ENCODE measurements at regions not wholly inside any gene's neighbourhood (a gene's known extent, or its start where the extent isn't known, plus 50 kb on each side); places are given as distances from the start of the nearest gene placed in this dataset.
"Not testable (repeated sequence)": the region's sequence is repeated elsewhere in the genome, so short reads cannot be mapped to it uniquely, and the experiment has no call there.

DNA sequence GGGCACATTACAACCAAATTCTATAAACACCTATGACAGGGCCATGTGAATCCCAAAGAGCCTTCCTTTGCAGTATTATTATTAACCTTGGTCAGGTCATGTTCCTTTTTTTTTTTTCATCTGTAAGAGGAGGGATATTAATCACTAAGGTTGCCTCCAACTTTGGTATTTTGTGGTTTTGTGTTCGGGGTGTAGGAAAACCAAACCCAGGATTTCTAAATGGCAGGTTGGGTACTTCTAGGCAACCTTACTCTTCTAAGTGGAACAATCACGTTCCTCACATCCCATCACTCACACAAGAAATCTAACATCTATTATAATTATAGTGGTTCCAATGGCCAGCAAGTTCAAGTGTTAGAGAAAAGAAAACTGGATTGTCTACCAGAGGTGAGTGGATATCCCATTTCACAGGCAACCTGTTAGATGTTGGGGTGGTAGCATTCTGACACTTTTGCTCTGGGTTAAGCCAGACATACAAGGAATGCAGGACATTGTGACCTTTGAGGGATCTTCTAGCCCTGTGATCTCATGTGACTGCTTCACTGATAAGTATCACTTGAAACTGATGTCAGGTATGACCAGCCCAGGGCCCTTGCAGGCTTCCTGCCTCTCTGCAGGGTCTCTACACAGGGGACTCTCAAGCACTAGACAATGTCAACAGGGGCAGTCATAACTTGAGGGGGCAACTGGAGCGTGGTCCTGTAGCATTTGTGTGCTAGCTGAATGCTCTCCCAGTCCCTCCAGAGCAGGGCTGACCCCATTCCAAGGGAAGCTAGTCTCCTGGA, 126.2 kb upstream of the VLDLR start:
- DNase-seq (ENCODE audit: low read depth in 2 of 2): no peak

- no peak for DNase-seq (ENCODE audit: low read depth in 2 of 2)
Measured at GRCh38 chr9:2496169-2496568, 125.4 kb upstream of the VLDLR start.

- DNase-seq (ENCODE audit: low read depth in 2 of 2): no peak
Measured at GRCh38 chr9:2496934-2497333, 124.7 kb upstream of the VLDLR start.

DNA sequence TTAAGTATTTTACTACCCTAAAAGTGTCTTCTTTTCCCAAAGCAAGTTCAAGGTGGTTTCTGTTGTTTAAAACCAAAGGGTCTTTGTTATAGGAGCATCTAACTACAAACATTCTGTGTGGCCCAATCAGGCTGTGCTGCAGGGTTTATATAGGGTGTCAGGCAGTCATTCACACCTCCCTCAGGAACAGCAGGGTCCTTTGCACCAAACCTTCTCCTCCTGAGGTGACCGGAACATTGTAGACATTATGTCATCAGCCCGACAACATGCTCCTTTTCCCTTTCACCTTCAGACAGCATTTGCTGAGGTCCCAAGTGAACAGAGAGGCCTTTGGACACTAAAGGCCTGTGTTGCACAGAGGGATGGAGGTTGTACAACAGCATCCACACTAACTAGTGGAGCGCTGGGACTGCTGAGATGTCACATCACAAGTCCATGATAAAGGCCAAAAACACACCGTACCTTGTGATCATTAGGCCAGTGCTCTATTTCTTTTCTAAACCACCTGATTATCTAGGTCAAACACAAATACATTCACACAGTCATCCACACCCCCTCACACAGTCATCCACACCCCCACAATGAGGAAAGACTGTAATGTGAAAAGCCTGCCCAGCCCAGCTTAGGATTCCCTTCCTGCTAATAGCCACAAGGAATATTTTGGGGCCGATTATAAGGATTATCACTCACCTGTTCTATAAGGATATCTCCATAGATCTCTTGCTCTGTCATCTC, 123.8 kb upstream of the VLDLR start:
- DNase-seq (ENCODE audit: low read depth in 2 of 2): no peak

- DNase-seq (ENCODE audit: low read depth in 2 of 2): no peak
Measured at GRCh38 chr9:2502210-2502609, 119.4 kb upstream of the VLDLR start.

- DNase-seq (ENCODE audit: low read depth in 2 of 2): no peak
Measured at GRCh38 chr9:2502760-2503159, 118.8 kb upstream of the VLDLR start.

- no peak for DNase-seq (ENCODE audit: low read depth in 2 of 2)
Measured at GRCh38 chr9:2506321-2506720, 115.3 kb upstream of the VLDLR start.

GRCh38 chr9:2523591-2523990, 98.0 kb upstream of the VLDLR start:
- no peak for DNase-seq (ENCODE audit: low read depth in 2 of 2)

DNA sequence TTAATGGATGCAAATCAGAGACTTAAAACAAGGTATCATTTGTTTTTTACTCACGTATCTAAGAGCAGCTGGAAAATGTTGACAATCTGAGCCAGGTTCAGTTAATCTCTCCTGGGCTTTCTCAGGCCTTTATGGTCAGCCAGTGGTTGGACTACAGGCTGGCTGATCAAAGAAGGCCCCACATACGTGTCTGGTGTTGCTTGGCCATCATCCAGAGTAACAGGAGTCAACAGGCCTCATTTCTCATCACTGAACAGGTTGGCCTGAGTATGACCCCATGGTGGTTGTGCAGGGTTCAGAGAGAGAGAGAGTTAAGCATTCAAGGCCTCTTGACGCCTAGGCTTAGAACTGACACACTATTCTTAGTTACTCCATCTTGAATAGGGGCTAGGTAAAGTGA, 97.0 kb upstream of the VLDLR start:
- DNase-seq (ENCODE audit: low read depth in 2 of 2): no peak

DNA sequence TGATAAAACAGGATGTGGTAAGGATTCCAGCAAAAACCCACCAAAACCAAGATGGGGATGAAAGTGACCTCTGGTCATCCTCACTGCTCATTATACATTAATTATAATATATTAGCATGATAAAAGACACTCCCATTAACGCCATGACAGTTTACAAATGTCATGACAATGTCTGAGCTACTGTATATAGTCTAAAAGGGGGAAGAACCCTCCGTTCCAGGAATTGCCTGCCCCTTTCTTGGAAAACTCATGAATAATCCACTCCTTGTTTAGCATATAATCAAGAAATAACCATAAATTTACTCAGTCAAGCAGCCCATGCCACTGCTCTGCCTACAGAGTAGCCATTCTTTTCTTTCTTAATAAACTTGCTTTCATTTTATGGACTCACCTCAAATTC, 96.4 kb upstream of the VLDLR start:
- no peak for DNase-seq (ENCODE audit: low read depth in 2 of 2)

GRCh38 chr9:2526071-2526828, 95.3 kb upstream of the VLDLR start:
- DNase-seq (ENCODE audit: low read depth in 2 of 2): no peak

- DNase-seq (ENCODE audit: low read depth in 2 of 2): no peak
Measured at GRCh38 chr9:2531481-2531880, 90.1 kb upstream of the VLDLR start.

DNA sequence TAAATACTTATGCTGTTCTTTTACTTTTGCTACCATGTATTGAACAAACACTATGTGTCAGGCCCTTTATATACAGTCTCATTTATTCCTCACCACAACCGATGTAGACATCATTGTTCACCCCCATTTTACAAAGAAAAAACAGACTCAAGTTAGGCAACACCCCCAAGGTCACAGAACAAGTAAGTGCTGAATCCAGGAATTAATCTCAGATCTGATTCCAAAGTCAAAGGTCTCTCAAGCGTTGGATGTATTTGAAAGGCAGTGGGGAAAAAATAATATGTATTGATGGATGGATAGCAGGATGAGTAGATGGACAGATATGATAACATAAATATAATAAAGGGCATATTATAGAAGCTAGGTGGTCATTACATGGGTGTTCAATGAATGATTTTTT, 85.1 kb upstream of the VLDLR start:
- no peak for DNase-seq (ENCODE audit: low read depth in 2 of 2)

DNA sequence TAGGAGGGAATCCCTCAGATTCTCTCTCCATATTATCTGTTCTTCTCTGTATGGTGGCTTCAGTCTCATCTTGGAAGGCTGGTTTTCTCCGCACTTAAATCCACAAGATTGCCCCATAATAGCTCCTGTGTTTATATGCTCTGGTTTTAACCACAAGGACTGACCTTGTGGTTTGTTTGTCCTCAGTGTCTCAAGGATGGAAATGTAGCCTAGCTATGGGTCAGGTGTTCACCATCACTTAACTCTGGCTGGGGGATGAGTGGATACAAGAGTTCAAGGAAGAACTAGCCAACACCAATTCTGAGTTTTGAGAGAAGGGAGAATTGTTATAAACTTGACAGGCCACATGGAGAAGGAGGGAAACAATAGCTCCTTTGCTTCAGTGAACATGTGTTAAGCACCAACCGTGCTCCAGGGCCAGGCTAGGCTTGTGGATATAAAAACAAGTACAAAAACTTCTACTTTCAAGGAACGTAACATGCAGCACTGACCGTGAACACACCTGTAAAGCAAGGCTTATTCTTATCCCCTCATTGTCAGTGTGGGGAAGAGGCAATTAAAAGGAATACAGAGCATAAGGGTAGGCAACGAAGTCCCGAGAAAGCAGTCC, 75.6 kb upstream of the VLDLR start:
- no peak for DNase-seq (ENCODE audit: low read depth in 2 of 2)

DNA sequence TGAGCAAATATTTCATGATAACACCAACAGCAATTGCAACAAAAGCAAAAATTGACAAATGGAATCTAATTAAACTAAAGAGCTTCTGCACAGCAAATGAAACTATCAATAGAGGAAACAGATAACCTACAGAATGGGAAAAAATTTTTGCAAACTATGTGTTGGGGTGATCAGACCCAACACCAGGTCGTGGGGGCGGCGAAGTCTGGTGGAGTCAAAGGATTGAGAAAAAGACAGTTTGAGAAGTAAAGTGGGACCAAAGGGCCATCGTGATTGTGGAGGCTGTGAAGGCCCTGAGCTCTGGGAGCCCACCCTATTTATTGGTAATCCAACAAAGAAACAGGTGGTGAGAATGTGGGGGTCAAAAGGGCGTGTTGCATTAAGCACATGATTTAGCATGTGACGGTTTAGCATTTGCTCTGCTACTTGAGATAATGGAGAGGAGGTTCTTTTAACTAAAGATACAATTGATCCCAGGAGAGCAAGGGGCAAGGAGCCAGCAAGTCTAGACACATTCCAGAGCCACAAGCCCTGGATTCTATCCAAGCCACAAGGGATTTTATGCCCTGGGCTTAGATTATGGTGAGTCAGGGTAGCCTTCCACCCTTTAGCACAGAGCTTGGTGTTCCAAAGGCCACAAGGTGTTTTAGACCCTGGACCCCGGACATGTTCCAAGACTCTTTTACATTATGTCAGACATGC, 65.5 kb upstream of the VLDLR start:
- DNase-seq (ENCODE audit: low read depth in 2 of 2): not testable (repeated sequence)

DNA sequence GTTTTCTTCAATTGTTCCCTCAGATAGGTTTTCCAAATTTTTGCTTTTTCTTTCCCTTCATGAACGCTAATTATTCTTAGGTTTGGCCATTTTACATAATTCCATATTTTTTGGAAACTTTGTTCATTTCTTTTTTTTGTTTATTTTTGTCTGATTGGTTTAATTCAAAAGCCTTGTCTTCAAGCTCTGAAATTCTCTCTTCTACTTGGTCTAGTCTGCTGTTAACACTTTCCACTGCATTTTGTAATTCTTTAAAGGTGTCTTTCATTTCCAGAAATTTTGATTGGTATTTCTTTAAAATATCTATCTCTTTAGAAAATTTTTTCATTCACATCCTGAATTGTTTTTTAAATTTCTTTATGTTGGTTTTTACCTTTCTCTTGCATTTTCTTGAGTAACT, 63.9 kb upstream of the VLDLR start:
- DNase-seq (ENCODE audit: low read depth in 2 of 2): no peak

DNA sequence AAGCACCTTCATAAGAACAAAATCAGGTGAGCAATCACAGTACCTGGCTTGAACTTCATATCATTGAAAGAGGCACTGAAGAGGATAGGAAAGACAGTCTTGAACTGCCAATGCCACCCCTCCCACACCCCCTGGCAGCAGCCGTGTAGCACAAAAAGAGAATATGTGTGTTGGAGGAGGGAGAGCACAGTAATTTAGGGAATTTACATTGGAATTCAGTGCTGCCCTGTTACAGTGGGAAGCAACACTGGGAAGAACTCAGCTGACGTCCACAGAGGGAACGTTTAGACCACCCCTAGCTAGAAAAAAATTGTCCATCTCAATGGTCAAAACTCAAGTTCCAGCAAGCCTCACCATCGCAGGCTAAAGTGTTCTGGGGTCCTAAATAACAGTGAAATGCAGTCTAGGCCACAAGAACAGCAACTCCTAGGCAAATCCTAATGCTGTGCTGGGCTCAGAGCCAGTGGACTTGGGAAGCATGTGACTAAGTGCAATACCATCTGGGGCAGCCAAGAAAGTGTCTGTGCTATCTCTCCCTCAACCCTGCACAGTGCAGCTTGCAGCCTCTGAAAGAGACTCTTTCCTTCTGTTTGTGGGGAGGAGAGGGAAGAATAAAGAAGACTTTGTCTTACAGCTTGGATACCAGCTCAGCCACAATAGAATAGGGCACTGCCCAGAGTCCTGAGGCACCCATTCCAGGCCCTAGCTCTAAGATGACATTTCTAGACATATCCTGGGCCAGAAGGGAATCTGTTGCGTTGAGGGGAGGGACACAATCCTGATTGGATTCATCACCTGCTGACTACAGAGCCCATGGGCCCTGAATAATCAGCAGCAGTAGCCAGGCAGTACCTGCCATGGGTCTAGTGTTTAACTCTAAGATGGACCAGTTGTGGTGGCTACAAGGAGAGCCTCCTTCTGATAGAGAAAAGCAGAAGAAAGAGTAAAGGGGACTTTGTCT, 62.1 kb upstream of the VLDLR start:
- no peak for DNase-seq (ENCODE audit: low read depth in 2 of 2)

DNA sequence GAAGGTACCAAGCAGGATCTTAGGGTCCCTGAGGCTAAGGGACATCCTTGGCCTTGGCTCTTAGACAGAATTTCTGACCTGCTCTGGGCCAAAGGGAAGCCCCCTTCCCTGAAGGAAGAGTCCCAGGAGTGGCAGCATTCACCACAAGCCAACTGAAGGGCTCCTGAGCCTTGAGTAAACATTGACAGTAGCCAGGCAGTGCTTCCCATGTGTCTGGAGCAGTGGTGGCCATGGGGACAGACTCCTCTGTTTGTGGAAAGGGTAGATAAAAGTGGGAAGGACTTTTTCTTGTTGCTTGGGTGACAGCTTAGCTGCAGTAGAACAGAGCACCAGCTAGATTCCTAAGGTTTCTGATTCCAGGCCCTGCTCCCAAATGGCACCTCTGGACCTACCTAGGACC, 61.4 kb upstream of the VLDLR start:
- DNase-seq (ENCODE audit: low read depth in 2 of 2): no peak

DNA sequence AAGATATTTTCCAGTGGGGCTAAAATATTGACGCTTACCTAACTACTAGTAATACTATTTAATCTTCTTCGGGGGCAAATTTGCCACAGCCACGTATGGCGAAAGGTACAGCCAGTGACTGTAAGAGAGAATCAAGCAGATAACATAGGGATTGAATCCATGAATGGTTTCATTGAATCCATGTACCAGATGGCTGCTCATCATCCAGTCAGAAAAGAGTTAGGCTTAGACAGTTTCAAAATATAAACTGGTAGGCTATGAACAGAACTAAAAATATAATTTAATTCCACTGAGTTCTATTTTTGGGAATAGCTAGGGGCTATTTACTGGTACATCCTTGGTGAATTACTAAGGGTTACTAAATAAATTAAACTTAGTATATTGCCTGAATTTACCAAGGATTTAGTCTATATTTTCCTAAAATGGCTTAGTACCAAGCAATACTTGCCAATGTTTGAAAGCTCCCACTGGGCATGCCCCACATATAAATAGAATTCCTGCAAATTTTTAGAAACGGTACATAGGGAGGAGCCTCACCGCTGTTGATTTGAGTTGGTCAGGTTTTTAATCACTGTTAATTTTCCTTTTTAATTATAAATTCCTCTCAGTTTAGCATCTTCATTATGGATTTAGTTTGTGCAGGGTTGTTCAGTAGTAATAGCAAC, 55.8 kb upstream of the VLDLR start:
- DNase-seq (ENCODE audit: low read depth in 2 of 2): no peak

- DNase-seq (ENCODE audit: low read depth in 2 of 2): no peak
Measured at GRCh38 chr9:2567922-2568321, 53.7 kb upstream of the VLDLR start.

Data from stimulated activated CD8-positive, alpha-beta memory T cell treated with anti-CD3 and anti-CD28 coated beads, Interleukin-7, amount 100 ng/mL, for 4 hours (primary cell).